ENCODE measurements at regions not wholly inside any gene's neighbourhood (a gene's known extent, or its start where the extent isn't known, plus 50 kb on each side); places are given as distances from the start of the nearest gene placed in this dataset.
"Not testable (repeated sequence)": the region's sequence is repeated elsewhere in the genome, so short reads cannot be mapped to it uniquely, and the experiment has no call there.

DNA sequence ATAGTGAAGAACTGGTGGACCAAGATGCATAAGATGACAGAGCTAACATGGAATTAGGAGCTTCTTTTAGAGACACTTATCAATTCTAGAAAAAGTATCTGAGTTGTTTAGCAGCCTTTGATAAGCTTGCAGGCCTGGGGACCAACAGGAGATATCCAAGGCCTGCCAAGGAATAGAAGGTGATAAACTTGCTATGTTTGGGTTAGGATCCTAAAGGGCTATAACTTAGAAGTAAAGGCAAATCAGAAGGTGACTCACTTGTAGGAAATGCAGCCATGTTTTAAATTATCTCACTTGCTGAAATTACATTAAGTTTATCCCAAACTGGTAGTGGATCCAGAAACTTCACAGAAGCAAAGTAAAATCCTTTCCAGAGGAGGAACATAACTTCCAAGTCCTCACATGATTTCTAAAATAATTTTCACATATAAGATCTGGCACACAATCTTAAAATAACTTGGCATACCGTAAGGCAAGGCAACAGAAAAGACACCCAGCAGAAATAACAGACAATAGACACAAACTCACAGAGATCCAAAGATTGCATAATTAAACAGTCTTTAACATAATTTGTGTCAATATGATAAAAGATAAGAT, 69.6 kb upstream of the TEAD1 start:
- Histone ChIP-seq H3K4me3 (ENCODE audit: low read length) (no peak overlapping the region), H2AFZ (ENCODE audit: low read length) (no peak overlapping the region), H4K20me1 (ENCODE audit: low read length) (no peaks in the 10 kb centered on the region), H3K9me3 (ENCODE audit: low read length) (no peaks in the 10 kb centered on the region), H3K27me3 (ENCODE audit: low read length) (no peaks in the 10 kb centered on the region), H3K4me1 (ENCODE audit: insufficient read depth, low read length) (peaks cover 12% of the 10 kb centered on the region), H3K36me3 (ENCODE audit: low read depth, low read length) (no peaks in the 10 kb centered on the region), H3K9me2 (replicated peaks; ENCODE audit: low read length) (no peaks in the 10 kb centered on the region), H3K27ac (ENCODE audit: low read length) (no peak overlapping the region), H3F3A (ENCODE audit: low read length, unreplicated experiment) (no peaks in the 10 kb centered on the region), H3K79me2 (ENCODE audit: low read length) (no peaks in the 10 kb centered on the region), H3K4me2 (ENCODE audit: low read length) (no peak overlapping the region), H3K9ac (ENCODE audit: low read length) (no peak overlapping the region)
- no TSS peak for BruUV-seq (replicated peaks)
- DNase-seq (no peak), ATAC-seq (no peak)
- ChIA-PET POLR2A (ENCODE audit: unreplicated experiment) (no interaction called here), CTCF (no interaction called here)
- intact Hi-C loops (cut with micrococcal nuclease), result loop anchor here (5.0 kb wide), 1 partner anchor 68 kb away; the partner anchor contains the start of gene TEAD1
- TF ChIP-seq EZH2phosphoT487 (IDR thresholded peaks at IDR 0.05; ENCODE audit: borderline replicate concordance, low read length) (no peak), EZH2 (IDR thresholded peaks at IDR 0.05; ENCODE audit: low read length, unreplicated experiment) (no peak)
- TF ChIP-seq, protein P1, sequence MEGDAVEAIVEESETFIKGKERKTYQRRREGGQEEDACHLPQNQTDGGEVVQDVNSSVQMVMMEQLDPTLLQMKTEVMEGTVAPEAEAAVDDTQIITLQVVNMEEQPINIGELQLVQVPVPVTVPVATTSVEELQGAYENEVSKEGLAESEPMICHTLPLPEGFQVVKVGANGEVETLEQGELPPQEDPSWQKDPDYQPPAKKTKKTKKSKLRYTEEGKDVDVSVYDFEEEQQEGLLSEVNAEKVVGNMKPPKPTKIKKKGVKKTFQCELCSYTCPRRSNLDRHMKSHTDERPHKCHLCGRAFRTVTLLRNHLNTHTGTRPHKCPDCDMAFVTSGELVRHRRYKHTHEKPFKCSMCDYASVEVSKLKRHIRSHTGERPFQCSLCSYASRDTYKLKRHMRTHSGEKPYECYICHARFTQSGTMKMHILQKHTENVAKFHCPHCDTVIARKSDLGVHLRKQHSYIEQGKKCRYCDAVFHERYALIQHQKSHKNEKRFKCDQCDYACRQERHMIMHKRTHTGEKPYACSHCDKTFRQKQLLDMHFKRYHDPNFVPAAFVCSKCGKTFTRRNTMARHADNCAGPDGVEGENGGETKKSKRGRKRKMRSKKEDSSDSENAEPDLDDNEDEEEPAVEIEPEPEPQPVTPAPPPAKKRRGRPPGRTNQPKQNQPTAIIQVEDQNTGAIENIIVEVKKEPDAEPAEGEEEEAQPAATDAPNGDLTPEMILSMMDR (conservative IDR thresholded peaks at IDR 0.05; ENCODE audit: low read depth, low read length), result no peak

DNA sequence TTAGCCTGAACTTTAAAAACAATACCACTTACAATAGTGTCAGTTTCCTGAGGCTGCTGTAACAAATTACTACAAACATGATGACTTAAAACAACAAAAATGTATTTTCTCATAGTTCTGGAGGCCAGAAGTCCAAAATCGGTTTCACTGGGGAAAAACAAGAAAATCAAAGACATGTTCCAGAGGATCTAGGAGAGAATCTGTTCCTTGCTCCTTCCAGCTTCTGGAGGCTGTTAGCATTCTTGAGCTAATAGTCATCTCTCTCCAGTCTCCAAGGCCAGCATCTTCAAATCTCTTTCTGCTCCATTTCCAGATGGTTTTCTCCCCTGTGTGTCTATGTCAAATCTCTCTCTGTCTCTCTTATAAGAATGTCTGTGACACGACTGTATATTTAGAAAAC, 67.6 kb upstream of the TEAD1 start:
- H3F3A ChIP-seq (ENCODE audit: low read length, unreplicated experiment), result no peaks in the 10 kb centered on the region
- H3K9me2 ChIP-seq (replicated peaks; ENCODE audit: low read length), result no peaks in the 10 kb centered on the region
- H3K9me3 ChIP-seq (ENCODE audit: low read length), result no peaks in the 10 kb centered on the region
- no TSS peak for BruUV-seq (replicated peaks)
- ATAC-seq (no peak), DNase-seq (peak; percentile 25)
- intact Hi-C loops (cut with micrococcal nuclease), result no loop called here
- H3K27ac ChIP-seq (ENCODE audit: low read length), result no peak overlapping the region
- H3K4me3 ChIP-seq (ENCODE audit: low read length), result no peak overlapping the region
- TF ChIP-seq EZH2 (IDR thresholded peaks at IDR 0.05; ENCODE audit: low read length, unreplicated experiment) (no peak), EZH2phosphoT487 (IDR thresholded peaks at IDR 0.05; ENCODE audit: borderline replicate concordance, low read length) (no peak)
- TF ChIP-seq, protein P1 (conservative IDR thresholded peaks at IDR 0.05; ENCODE audit: low read depth, low read length), result no peak
- H3K9ac ChIP-seq (ENCODE audit: low read length), result no peak overlapping the region
- POLR2A ChIA-PET (ENCODE audit: unreplicated experiment), result interaction anchor here (0.7 kb wide), 1 partner anchor 67 kb away, joined by 8 read pairs; no protein-coding TSS in a partner anchor
- no peaks in the 10 kb centered on the region for H3K79me2 ChIP-seq (ENCODE audit: low read length)
- CTCF ChIA-PET, result no interaction called here
- H3K4me2 ChIP-seq (ENCODE audit: low read length), result no peak overlapping the region
- H2AFZ ChIP-seq (ENCODE audit: low read length), result no peak overlapping the region
- H3K27me3 ChIP-seq (ENCODE audit: low read length), result no peaks in the 10 kb centered on the region
- no peaks in the 10 kb centered on the region for H4K20me1 ChIP-seq (ENCODE audit: low read length)
- peaks cover 12% of the 10 kb centered on the region for H3K4me1 ChIP-seq (ENCODE audit: insufficient read depth, low read length)
- no peaks in the 10 kb centered on the region for H3K36me3 ChIP-seq (ENCODE audit: low read depth, low read length)

DNA sequence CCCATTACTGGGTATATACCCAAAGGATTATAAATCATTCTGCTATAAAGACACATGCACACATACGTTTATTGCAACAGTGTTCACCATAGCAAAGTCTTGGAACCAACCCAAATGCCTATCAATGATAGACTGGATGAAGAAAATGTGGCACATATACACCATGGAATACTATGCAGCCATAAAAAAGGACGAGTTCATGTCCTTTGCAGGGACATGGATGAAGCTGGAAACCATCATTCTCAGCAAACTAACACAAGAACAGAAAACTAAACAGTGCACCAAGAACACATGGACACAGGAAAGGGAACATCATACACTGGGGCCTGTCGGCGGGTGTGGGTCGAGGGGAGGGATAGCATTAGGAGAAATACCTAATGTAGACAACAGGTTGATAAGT, 65.5 kb upstream of the TEAD1 start:
- H3K27ac ChIP-seq (ENCODE audit: low read length); H3K36me3 ChIP-seq (ENCODE audit: low read depth, low read length); POLR2A ChIA-PET (ENCODE audit: unreplicated experiment); H3K4me1 ChIP-seq (ENCODE audit: insufficient read depth, low read length); CTCF ChIA-PET; H2AFZ ChIP-seq (ENCODE audit: low read length); DNase-seq; intact Hi-C loops (cut with micrococcal nuclease); H3K4me2 ChIP-seq (ENCODE audit: low read length); BruUV-seq (replicated peaks); H3F3A ChIP-seq (ENCODE audit: low read length, unreplicated experiment); H3K27me3 ChIP-seq (ENCODE audit: low read length); ATAC-seq; H3K79me2 ChIP-seq (ENCODE audit: low read length); H3K4me3 ChIP-seq (ENCODE audit: low read length); H4K20me1 ChIP-seq (ENCODE audit: low read length); H3K9me2 ChIP-seq (replicated peaks; ENCODE audit: low read length); H3K9ac ChIP-seq (ENCODE audit: low read length); H3K9me3 ChIP-seq (ENCODE audit: low read length): not testable (repeated sequence)
